Prostate gland (tissue), 2 donors: ENCODE measurements at regions not wholly inside any gene's neighbourhood (a gene's known extent, or its start where the extent isn't known, plus 50 kb on each side); places are given as distances from the start of the nearest gene placed in this dataset.

Experiments used
- POLR2A ChIP-seq: fragments of 450-650 bp; IDR thresholded peaks from one replicate; pipeline ENCODE4 v1.6.1; 2016; ENCODE audit warnings: antibody characterized with exemption, mild to moderate bottlenecking
- POLR2AphosphoS5 ChIP-seq: sonication (generic); formaldehyde crosslinking; IDR thresholded peaks from one replicate; pipeline ENCODE4 v1.6.1; 2017; ENCODE audit warnings: antibody characterized with exemption
- TF ChIP-seq, protein P1 (sequence below), 4 experiments: fragments of 200-600 bp in 2 of 4; fragments of 450-650 bp in 2 of 4; sonication (generic) in 2 of 4; IDR thresholded peaks; 1 replicate in 3 of 4; 2 replicates in 1 of 4; pipeline ENCODE4 v1.5.1; 2016 to 2019; ENCODE audit warnings: antibody characterized with exemption in 4 of 4, mild to moderate bottlenecking in 2 of 4, moderate library complexity in 2 of 4

DNA sequence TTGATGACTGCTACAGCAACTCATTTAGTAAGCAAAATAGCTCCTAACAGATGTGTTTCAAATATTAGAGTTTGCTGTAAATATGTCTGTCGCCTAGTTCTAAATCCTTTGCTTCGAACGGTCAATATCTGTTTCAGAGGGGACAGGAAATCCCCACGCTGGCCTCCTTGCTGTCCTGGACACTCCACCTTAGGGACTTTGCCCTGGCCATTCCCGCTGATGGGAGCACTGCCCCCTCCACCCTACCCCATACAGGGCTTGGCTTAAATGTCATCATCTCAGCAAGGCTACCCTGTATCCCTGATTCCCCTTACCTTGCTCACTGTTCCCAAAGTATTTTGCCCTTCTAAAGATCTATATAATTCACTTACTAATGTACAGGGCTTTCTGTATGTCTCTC is 86.1 kb upstream of the HIVEP3 start:
- no peak for TF ChIP-seq POLR2AphosphoS5
- TF ChIP-seq, protein P1, sequence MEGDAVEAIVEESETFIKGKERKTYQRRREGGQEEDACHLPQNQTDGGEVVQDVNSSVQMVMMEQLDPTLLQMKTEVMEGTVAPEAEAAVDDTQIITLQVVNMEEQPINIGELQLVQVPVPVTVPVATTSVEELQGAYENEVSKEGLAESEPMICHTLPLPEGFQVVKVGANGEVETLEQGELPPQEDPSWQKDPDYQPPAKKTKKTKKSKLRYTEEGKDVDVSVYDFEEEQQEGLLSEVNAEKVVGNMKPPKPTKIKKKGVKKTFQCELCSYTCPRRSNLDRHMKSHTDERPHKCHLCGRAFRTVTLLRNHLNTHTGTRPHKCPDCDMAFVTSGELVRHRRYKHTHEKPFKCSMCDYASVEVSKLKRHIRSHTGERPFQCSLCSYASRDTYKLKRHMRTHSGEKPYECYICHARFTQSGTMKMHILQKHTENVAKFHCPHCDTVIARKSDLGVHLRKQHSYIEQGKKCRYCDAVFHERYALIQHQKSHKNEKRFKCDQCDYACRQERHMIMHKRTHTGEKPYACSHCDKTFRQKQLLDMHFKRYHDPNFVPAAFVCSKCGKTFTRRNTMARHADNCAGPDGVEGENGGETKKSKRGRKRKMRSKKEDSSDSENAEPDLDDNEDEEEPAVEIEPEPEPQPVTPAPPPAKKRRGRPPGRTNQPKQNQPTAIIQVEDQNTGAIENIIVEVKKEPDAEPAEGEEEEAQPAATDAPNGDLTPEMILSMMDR (IDR thresholded peaks at IDR 0.05) = no peak
- TF ChIP-seq POLR2A = no peak
